PFSK-1 (cell line): ENCODE measurements at regions not wholly inside any gene's neighbourhood (a gene's known extent, or its start where the extent isn't known, plus 50 kb on each side); places are given as distances from the start of the nearest gene placed in this dataset.

Experiments used
- FOXP2 ChIP-seq: optimal IDR thresholded peaks from 2 replicates; pipeline ENCODE3; 2011; ENCODE audit warnings: borderline replicate concordance, control low read depth, inconsistent platforms; ENCODE audit not compliant: insufficient read depth; ENCODE audit errors: extremely low read length, extremely low read depth
- POLR2AphosphoS5 ChIP-seq: IDR thresholded peaks from 2 replicates; pipeline ENCODE4 v1.6.1; 2012; ENCODE audit warnings: low read depth, mild to moderate bottlenecking, control low read depth, low read length, moderate library complexity
- REST ChIP-seq, 2 experiments: IDR thresholded peaks; 2 replicates each; pipeline versions ENCODE4 v1.6.1 to v1.8.0; 2011 to 2012; ENCODE audit warnings: low read depth in 2 of 2, low read length in 2 of 2, control low read depth in 1 of 2, inconsistent platforms in 1 of 2, mild to moderate bottlenecking in 1 of 2, moderate library complexity in 1 of 2; ENCODE audit not compliant: insufficient read depth in 1 of 2
- SIN3A ChIP-seq: IDR thresholded peaks from 2 replicates; pipeline ENCODE4 v1.6.1; 2012; ENCODE audit warnings: mild to moderate bottlenecking, low read length, moderate library complexity, borderline replicate concordance; ENCODE audit not compliant: insufficient read depth
- TAF1 ChIP-seq: IDR thresholded peaks from 2 replicates; pipeline ENCODE4 v1.6.1; 2012; ENCODE audit warnings: low read length, control low read depth, borderline replicate concordance; ENCODE audit not compliant: insufficient read depth

- TF ChIP-seq TAF1, result no peak
- TF ChIP-seq REST (IDR thresholded peaks at IDR 0.05; ENCODE audit: insufficient read depth in 1 of 2, low read depth in 2 of 2, low read length in 2 of 2), result no peak
- TF ChIP-seq POLR2AphosphoS5, result no peak
- TF ChIP-seq SIN3A, result no peak
- TF ChIP-seq FOXP2, result no peak
Observed at GRCh38 chr3:152160350-152161011, 108.2 kb upstream of the MBNL1 start.
